NCI-H82 treated with DMSO at 0.1 percent for 48 hours (cell line): ENCODE measurements at regions not wholly inside any gene's neighbourhood (a gene's known extent, or its start where the extent isn't known, plus 50 kb on each side); places are given as distances from the start of the nearest gene placed in this dataset.
"Not testable (repeated sequence)": the region's sequence is repeated elsewhere in the genome, so short reads cannot be mapped to it uniquely, and the experiment has no call there.

Experiments
- DNase-seq: peaks from one replicate; lab custom pipeline; 2025; ENCODE audit not compliant: unreplicated experiment; lab: John Stamatoyannopoulos, UW

GRCh38 chr4:1589098-1589497 lies 95.0 kb downstream of the FAM53A start:
- no peak for DNase-seq

- no peak for DNase-seq
These were observed 95.8 kb downstream of the FAM53A start for GRCh38 chr4:1588306-1588705.

DNA sequence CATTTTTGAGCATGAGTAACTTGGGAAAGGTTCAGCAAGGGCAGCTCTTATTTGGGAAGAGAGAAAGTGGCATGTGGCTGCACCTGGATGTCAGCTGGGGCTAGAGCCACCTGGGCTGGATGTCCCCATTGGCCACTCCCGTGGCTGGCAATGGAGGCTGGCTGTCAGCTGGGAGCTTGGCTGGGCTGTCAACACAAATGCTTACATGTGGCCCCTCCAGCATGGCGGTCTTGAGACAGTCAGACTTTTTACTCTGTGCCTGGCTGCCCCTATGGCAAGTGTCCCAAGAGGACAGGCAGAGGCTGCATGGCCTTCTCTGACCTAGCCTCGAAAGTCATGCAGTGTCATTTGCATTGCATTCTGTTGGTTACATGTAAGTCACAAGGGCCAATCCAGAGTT lies 99.6 kb downstream of the FAM53A start:
- DNase-seq, result no peak

DNA sequence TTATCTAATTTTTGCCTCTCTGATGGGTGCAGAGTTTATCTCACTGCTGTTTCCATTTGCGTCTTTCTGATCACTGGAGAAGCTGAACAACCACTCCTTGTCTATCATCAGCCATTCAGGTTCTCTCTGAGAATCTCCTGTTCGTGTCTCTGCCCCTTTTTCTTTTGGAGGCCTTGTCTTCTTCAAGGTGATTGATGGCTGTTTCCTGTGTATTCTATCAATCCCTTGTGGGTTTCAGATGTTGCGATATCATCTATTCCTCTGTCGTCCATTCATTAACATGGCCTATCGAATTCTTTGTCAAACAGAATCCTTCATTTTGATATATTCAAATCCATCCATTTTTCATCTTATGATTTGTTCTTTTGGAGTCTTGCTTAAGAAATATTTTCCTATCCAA lies 100.3 kb downstream of the FAM53A start:
- no peak for DNase-seq

- no peak for DNase-seq
These were observed 100.9 kb downstream of the FAM53A start for GRCh38 chr4:1583051-1583785.

GRCh38 chr4:1582227-1582626 lies 101.9 kb downstream of the FAM53A start:
- DNase-seq, result no peak

DNA sequence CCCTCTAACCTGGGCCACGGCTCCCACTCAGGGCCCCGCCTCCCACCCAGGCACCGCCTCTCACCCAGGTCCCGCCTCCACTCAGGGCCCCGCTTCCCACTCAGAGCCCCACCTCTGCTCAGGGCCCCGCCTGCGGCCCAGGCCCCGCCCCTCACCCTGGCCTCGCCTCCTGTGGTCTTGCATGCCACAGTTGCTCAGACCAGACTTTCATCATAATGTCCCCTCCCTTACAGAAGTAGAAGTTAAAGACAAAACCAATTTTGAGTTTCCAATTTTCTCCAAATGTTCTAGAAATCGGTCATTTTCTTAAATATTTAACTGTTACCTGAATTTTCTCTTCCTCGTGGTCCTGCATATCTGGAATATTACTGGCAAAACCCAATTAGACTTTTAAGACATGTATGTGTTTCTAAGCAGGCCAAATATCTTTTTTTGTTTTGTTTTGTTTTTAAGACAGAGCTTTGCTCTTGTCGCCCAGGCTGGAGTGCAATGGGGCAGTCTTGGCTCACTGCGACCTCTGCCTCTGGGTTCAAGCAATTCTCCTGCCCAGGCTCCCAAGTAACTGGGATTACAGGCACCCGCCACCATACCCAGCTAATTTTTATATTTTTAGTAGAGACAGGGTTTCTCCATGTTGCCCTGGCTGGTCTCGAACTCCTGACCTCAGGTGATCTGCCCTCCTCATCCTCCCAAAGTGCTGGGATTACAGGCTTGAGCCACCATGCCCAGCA lies 102.8 kb downstream of the FAM53A start:
- peak; percentile 37 for DNase-seq

DNA sequence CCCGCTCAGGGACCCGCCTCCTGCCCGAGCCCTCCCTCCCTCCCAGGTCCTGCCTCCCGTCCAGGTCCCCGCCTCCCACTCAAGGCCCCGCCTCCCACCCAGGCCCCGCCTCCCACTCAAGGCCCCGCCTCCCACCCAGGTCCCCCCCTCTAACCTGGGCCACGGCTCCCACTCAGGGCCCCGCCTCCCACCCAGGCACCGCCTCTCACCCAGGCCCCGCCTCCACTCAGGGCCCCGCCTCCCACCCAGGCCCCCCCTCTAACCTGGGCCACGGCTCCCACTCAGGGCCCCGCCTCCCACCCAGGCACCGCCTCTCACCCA lies 103.5 kb downstream of the FAM53A start:
- DNase-seq, result not testable (repeated sequence)

GRCh38 chr4:1579901-1580691 lies 104.0 kb downstream of the FAM53A start:
- peak; percentile 48 for DNase-seq

GRCh38 chr4:1579001-1579900 lies 104.9 kb downstream of the FAM53A start:
- DNase-seq, result no peak

- no peak for DNase-seq
These were observed 105.8 kb downstream of the FAM53A start for GRCh38 chr4:1578251-1578773.

- no peak for DNase-seq
These were observed 106.3 kb downstream of the FAM53A start for GRCh38 chr4:1577822-1578217.

GRCh38 chr4:1576961-1577821 lies 106.9 kb downstream of the FAM53A start:
- DNase-seq, result no peak

DNA sequence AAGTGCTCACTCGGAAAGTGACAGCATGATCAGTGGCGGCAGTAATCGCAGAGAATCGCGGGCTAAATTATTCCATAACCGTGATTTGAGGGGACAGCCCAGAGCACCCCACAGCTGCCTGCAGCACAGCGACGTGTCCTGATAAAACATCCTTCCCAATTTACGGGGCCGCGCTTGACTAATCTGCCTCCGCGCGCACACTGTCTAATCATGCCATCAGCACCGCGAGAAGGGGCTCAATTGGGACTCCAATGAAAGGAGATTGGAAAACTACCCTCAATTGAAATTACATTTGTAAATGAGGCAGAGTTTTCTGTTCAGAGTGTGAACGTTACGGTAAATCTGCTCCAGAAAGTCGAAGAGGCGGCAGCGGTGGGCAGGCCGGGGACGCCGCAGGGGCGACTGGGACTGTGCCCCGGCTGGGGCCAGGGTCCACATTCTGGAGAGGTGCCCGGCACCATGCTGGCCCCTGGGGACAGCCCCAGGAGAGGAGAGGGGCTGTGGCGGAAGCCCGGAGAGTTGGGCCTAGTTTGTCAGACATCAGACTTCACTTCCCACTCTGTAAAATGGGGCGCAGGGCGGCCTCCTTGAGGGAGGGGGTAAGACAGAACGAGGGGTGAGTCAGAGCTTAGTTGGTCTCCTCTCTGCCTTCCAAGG lies 107.7 kb downstream of the FAM53A start:
- no peak for DNase-seq

DNA sequence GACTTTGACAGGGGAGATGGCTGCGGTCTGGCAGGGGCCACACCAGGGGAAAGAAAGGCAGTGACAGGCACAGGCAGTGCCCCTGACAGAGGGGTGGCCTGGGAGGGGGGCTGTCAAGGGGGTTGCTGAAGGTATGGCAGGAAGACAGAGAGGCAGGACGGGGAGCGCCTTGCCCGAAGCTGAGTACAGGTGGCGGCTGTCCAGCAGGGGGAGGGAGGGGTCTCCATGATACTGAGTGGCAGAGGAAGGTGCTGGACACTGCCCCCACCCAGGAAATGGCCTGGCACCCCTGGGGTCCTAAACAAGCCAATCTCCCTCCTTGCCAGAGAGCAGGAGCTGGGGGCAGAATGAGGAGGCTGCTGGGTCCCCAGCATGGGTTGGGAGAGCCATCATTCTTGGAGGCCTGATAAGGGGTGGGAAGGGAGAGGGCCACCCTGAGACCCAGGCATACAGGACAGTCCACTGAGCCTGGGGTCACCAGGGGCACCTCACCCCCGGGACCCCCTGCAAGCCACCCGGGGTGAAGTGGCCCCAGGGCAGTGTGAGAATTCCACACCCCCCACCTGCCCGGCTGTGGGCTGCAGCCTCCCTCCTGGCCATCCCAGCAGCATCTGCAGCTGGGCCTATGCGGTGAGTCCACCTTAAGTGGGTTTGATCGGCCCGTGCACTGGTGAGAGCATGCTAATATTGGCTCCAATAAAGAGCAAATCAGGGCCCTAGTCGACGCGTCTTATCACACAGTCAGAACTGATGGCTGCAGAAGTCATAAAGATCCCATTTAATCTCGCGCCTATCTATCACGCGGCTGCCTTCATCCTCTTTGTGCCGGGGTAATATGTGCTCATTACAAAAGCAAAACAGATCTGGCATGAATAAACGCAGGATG lies 108.5 kb downstream of the FAM53A start:
- no peak for DNase-seq

DNA sequence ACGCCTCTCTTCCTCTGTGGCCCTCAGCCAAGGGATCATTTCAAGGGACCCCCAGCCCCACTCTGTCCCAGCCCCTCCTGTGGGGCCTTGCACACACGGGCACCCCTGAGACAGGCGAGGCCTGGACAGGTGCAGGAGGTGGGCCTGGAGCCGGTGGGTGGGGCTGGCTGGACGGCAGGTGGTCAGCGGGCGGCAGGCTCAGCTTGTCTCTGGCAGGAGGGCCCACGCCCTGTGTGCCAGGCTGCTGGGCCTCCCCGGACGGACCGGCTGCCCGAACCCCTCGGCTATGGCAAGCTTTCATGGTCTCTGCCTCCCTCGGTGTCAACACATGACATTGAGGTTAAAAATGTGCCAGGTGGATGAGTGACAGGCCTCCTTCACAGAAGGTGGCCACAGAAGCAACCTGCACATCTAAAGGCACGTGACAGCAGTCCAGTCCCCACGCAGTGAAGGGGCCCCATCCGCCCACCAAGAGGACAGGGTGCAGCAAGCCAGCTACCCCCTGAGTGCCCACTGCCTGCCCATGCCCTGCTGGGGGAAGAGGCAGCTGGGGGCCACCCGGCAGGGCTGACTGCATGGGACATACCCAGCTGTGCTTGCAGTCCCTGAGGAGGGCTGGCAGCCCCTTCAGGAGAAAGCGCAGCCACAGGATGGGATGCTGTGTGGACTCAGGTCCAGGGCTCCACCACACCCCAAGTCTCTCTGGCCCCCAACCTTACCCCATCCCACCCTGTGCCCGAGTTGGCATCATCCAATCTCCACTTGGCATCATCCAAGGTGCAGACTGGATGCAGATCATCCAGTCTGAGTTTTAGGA lies 109.3 kb downstream of the FAM53A start:
- no peak for DNase-seq

GRCh38 chr4:1573830-1574459 lies 110.2 kb downstream of the FAM53A start:
- no peak for DNase-seq
